ENCODE measurements at regions not wholly inside any gene's neighbourhood (a gene's known extent, or its start where the extent isn't known, plus 50 kb on each side); places are given as distances from the start of the nearest gene placed in this dataset.
"Not testable (repeated sequence)": the region's sequence is repeated elsewhere in the genome, so short reads cannot be mapped to it uniquely, and the experiment has no call there.

GRCh38 chr2:83808878-83809277 lies 650.2 kb downstream of the SUCLG1 start:
- H2AFZ ChIP-seq (ENCODE audit: low read depth, low read length, severe bottlenecking) = no peak overlapping the region
- H3K27ac ChIP-seq (ENCODE audit: low read depth, low read length) = no peak overlapping the region
- no peaks in the 10 kb centered on the region for H3K9me2 ChIP-seq (replicated peaks; ENCODE audit: insufficient read depth, low read length)
- no peaks in the 10 kb centered on the region for H4K20me1 ChIP-seq (ENCODE audit: low read depth, low read length)
- TF ChIP-seq EZH2phosphoT487 (conservative IDR thresholded peaks at IDR 0.05; ENCODE audit: low read length) = no peak
- no peak for TF ChIP-seq CTCF (IDR thresholded peaks at IDR 0.05; ENCODE audit: insufficient read depth, low read length, poor library complexity, severe bottlenecking)
- H3K4me3 ChIP-seq (ENCODE audit: insufficient read depth, low read length, poor library complexity, severe bottlenecking) = no peak overlapping the region
- no peaks in the 10 kb centered on the region for H3F3A ChIP-seq (ENCODE audit: insufficient read depth)
- no peaks in the 10 kb centered on the region for H3K27me3 ChIP-seq (ENCODE audit: low read length)
- no peak overlapping the region for H3K9ac ChIP-seq (ENCODE audit: low read length)
- no peaks in the 10 kb centered on the region for H3K79me2 ChIP-seq (ENCODE audit: insufficient read depth, low read length)
- no peaks in the 10 kb centered on the region for H3K9me3 ChIP-seq (ENCODE audit: insufficient read depth, low read length)
- no peaks in the 10 kb centered on the region for H3K36me3 ChIP-seq (ENCODE audit: low read length)
- H3K4me2 ChIP-seq (ENCODE audit: low read depth, low read length, poor library complexity, severe bottlenecking) = no peak overlapping the region

- Histone ChIP-seq H3K9me2 (replicated peaks; ENCODE audit: insufficient read depth, low read length) (no peaks in the 10 kb centered on the region; the same call in 1 of the 2 replicates), H3K79me2 (ENCODE audit: insufficient read depth, low read length) (no peaks in the 10 kb centered on the region), H4K20me1 (ENCODE audit: low read depth, low read length) (no peaks in the 10 kb centered on the region), H3K27me3 (ENCODE audit: low read length) (no peaks in the 10 kb centered on the region), H3K9ac (ENCODE audit: low read length) (no peak overlapping the region), H3K36me3 (ENCODE audit: low read length) (no peaks in the 10 kb centered on the region), H3F3A (ENCODE audit: insufficient read depth) (no peaks in the 10 kb centered on the region), H3K27ac (ENCODE audit: low read depth, low read length) (no peak overlapping the region), H3K4me2 (ENCODE audit: low read depth, low read length, poor library complexity, severe bottlenecking) (no peak overlapping the region), H2AFZ (ENCODE audit: low read depth, low read length, severe bottlenecking) (no peak overlapping the region), H3K9me3 (ENCODE audit: insufficient read depth, low read length) (no peaks in the 10 kb centered on the region), H3K4me3 (ENCODE audit: insufficient read depth, low read length, poor library complexity, severe bottlenecking) (no peak overlapping the region)
- no peak for TF ChIP-seq EZH2phosphoT487 (conservative IDR thresholded peaks at IDR 0.05; ENCODE audit: low read length)
Measured at GRCh38 chr2:83802604-83803003, 656.5 kb downstream of the SUCLG1 start.

GRCh38 chr2:83795777-83796176 lies 663.3 kb downstream of the SUCLG1 start:
- Histone ChIP-seq H4K20me1 (ENCODE audit: low read depth, low read length) (no peaks in the 10 kb centered on the region), H3K9me2 (replicated peaks; ENCODE audit: insufficient read depth, low read length) (no peaks in the 10 kb centered on the region; the same call in 1 of the 2 replicates), H3K9ac (ENCODE audit: low read length) (no peak overlapping the region), H3K4me2 (ENCODE audit: low read depth, low read length, poor library complexity, severe bottlenecking) (no peak overlapping the region), H3K27ac (ENCODE audit: low read depth, low read length) (no peak overlapping the region), H3K9me3 (ENCODE audit: insufficient read depth, low read length) (no peaks in the 10 kb centered on the region), H3K27me3 (ENCODE audit: low read length) (no peaks in the 10 kb centered on the region), H3K4me3 (ENCODE audit: insufficient read depth, low read length, poor library complexity, severe bottlenecking) (no peak overlapping the region), H2AFZ (ENCODE audit: low read depth, low read length, severe bottlenecking) (no peak overlapping the region), H3F3A (ENCODE audit: insufficient read depth) (no peaks in the 10 kb centered on the region), H3K36me3 (ENCODE audit: low read length) (no peaks in the 10 kb centered on the region), H3K79me2 (ENCODE audit: insufficient read depth, low read length) (no peaks in the 10 kb centered on the region)
- TF ChIP-seq EZH2phosphoT487 (conservative IDR thresholded peaks at IDR 0.05; ENCODE audit: low read length) (no peak), CTCF (IDR thresholded peaks at IDR 0.05; ENCODE audit: insufficient read depth, low read length, poor library complexity, severe bottlenecking) (no peak)

- not testable (repeated sequence) for H3K27ac ChIP-seq (ENCODE audit: low read depth, low read length); H3K4me3 ChIP-seq (ENCODE audit: insufficient read depth, low read length, poor library complexity, severe bottlenecking); H3K9me2 ChIP-seq (replicated peaks; ENCODE audit: insufficient read depth, low read length); H3F3A ChIP-seq (ENCODE audit: insufficient read depth); H3K9me3 ChIP-seq (ENCODE audit: insufficient read depth, low read length); H2AFZ ChIP-seq (ENCODE audit: low read depth, low read length, severe bottlenecking); H3K79me2 ChIP-seq (ENCODE audit: insufficient read depth, low read length); H3K9ac ChIP-seq (ENCODE audit: low read length); H4K20me1 ChIP-seq (ENCODE audit: low read depth, low read length); H3K27me3 ChIP-seq (ENCODE audit: low read length); H3K36me3 ChIP-seq (ENCODE audit: low read length); H3K4me2 ChIP-seq (ENCODE audit: low read depth, low read length, poor library complexity, severe bottlenecking)
Measured at GRCh38 chr2:83790467-83790866, 668.6 kb downstream of the SUCLG1 start.

- H3K27ac ChIP-seq (ENCODE audit: low read depth, low read length); H3K9ac ChIP-seq (ENCODE audit: low read length); H3K4me2 ChIP-seq (ENCODE audit: low read depth, low read length, poor library complexity, severe bottlenecking); H4K20me1 ChIP-seq (ENCODE audit: low read depth, low read length); H3K4me3 ChIP-seq (ENCODE audit: insufficient read depth, low read length, poor library complexity, severe bottlenecking); H3K9me3 ChIP-seq (ENCODE audit: insufficient read depth, low read length); H3K36me3 ChIP-seq (ENCODE audit: low read length); H3K79me2 ChIP-seq (ENCODE audit: insufficient read depth, low read length); H3F3A ChIP-seq (ENCODE audit: insufficient read depth); H2AFZ ChIP-seq (ENCODE audit: low read depth, low read length, severe bottlenecking); H3K9me2 ChIP-seq (replicated peaks; ENCODE audit: insufficient read depth, low read length); H3K27me3 ChIP-seq (ENCODE audit: low read length): not testable (repeated sequence)
Measured at GRCh38 chr2:83789674-83790073, 669.4 kb downstream of the SUCLG1 start.

- H4K20me1 ChIP-seq (ENCODE audit: low read depth, low read length); H3K9ac ChIP-seq (ENCODE audit: low read length); H3K36me3 ChIP-seq (ENCODE audit: low read length); H3K27ac ChIP-seq (ENCODE audit: low read depth, low read length); H3K9me2 ChIP-seq (replicated peaks; ENCODE audit: insufficient read depth, low read length); H3F3A ChIP-seq (ENCODE audit: insufficient read depth); H3K4me3 ChIP-seq (ENCODE audit: insufficient read depth, low read length, poor library complexity, severe bottlenecking); H3K27me3 ChIP-seq (ENCODE audit: low read length); H3K9me3 ChIP-seq (ENCODE audit: insufficient read depth, low read length); H2AFZ ChIP-seq (ENCODE audit: low read depth, low read length, severe bottlenecking); H3K4me2 ChIP-seq (ENCODE audit: low read depth, low read length, poor library complexity, severe bottlenecking); H3K79me2 ChIP-seq (ENCODE audit: insufficient read depth, low read length): not testable (repeated sequence)
Measured at GRCh38 chr2:83788938-83789566, 670.0 kb downstream of the SUCLG1 start.

Data from SU-DHL-6 (cell line).